ENCODE measurements at regions not wholly inside any gene's neighbourhood (a gene's known extent, or its start where the extent isn't known, plus 50 kb on each side); places are given as distances from the start of the nearest gene placed in this dataset.

DNA sequence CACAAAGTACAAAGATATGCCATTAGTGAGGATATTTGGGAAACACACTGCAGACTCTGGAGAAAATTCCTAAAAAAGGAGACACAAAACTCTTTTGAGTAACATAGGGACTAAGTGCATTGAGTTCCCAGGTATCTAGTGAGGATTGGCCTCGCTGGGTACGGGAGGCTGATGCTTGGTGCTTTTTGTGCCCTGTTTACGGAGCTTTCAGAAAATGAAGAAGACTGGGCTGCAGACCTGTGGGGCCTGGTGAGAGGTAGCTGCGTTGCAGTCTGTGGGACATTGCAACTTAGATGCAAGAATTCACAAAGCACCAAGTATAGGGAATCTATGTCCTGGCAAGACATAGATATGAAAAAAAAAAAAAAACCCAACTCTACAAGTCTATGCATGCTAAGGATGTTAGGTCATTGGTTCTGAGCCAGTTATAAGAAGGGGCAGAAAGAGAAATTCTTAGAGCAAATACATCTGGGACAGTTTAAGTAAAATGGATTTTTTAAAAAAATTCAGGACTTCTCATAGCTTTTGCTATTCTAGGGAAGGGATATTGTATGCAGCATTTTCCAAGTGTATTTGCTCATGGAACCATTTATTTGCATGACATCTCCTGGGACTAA, 156.0 kb downstream of the SLC4A3 start:
- intact Hi-C loops (cut with DNase I): no loop called here
- no peaks in the 10 kb centered on the region for H3K27me3 ChIP-seq
- ATAC-seq (no peak), DNase-seq (no peak)
- no peak overlapping the region for H3K4me3 ChIP-seq
- WGBS, 2 donors: 78 to 83% methylated on average over 4 of the region's 4 CpGs
- H3K27ac ChIP-seq: no peak overlapping the region
- TF ChIP-seq, protein P1, sequence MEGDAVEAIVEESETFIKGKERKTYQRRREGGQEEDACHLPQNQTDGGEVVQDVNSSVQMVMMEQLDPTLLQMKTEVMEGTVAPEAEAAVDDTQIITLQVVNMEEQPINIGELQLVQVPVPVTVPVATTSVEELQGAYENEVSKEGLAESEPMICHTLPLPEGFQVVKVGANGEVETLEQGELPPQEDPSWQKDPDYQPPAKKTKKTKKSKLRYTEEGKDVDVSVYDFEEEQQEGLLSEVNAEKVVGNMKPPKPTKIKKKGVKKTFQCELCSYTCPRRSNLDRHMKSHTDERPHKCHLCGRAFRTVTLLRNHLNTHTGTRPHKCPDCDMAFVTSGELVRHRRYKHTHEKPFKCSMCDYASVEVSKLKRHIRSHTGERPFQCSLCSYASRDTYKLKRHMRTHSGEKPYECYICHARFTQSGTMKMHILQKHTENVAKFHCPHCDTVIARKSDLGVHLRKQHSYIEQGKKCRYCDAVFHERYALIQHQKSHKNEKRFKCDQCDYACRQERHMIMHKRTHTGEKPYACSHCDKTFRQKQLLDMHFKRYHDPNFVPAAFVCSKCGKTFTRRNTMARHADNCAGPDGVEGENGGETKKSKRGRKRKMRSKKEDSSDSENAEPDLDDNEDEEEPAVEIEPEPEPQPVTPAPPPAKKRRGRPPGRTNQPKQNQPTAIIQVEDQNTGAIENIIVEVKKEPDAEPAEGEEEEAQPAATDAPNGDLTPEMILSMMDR (IDR thresholded peaks at IDR 0.05): no peak
- TF ChIP-seq POLR2A (IDR thresholded peaks at IDR 0.05): no peak
- H3K36me3 ChIP-seq (replicated peaks in 1 of 2; ENCODE audit: insufficient read depth in 1 of 2, low read depth in 2 of 2): no peaks in the 10 kb centered on the region
- H3K9me3 ChIP-seq: no peaks in the 10 kb centered on the region
- H3K4me1 ChIP-seq: no peaks in the 10 kb centered on the region

DNA sequence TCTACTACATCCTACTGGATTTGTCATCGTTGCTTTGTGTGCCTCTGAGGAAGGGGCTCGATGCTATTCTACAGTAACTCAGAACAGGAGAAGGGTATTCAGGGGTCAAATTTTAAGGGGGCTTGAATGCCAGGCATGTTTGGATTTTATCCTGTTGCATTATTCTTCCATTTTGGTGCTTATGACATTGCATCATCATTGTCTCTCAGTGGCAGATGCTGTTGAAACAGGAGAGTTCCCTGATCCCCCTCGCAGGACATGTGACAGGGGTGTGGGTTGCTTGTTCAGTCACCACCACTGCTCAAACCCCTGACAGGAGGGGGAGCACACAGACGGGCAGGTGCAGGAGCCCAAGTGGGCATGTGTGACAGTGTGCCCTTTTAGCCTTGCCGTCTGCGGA, 156.7 kb downstream of the SLC4A3 start:
- Histone ChIP-seq H3K9me3 (no peaks in the 10 kb centered on the region), H3K4me1 (no peaks in the 10 kb centered on the region), H3K27ac (no peak overlapping the region), H3K27me3 (no peaks in the 10 kb centered on the region), H3K4me3 (no peak overlapping the region), H3K36me3 (replicated peaks in 1 of 2; ENCODE audit: insufficient read depth in 1 of 2, low read depth in 2 of 2) (no peaks in the 10 kb centered on the region)
- no peak for TF ChIP-seq POLR2A (IDR thresholded peaks at IDR 0.05)
- TF ChIP-seq, protein P1 (IDR thresholded peaks at IDR 0.05): no peak
- DNase-seq (no peak), ATAC-seq (no peak)
- intact Hi-C loops (cut with DNase I): no loop called here
- 69 to 70% methylated on average over 6 of the region's 6 CpGs for WGBS, 2 donors

- ATAC-seq (no peak), DNase-seq (no peak)
- Histone ChIP-seq H3K27me3 (no peaks in the 10 kb centered on the region), H3K36me3 (replicated peaks in 1 of 2; ENCODE audit: insufficient read depth in 1 of 2, low read depth in 2 of 2) (no peaks in the 10 kb centered on the region), H3K4me3 (no peak overlapping the region), H3K4me1 (no peaks in the 10 kb centered on the region), H3K9me3 (no peaks in the 10 kb centered on the region), H3K27ac (no peak overlapping the region)
- TF ChIP-seq POLR2A (IDR thresholded peaks at IDR 0.05): no peak
- TF ChIP-seq, protein P1 (IDR thresholded peaks at IDR 0.05): no peak
- intact Hi-C loops (cut with DNase I): no loop called here
Observed at GRCh38 chr2:219789476-219789875, 162.0 kb downstream of the SLC4A3 start.

GRCh38 chr2:219792446-219792845, 165.0 kb downstream of the SLC4A3 start:
- Histone ChIP-seq H3K27ac (no peak overlapping the region), H3K27me3 (no peaks in the 10 kb centered on the region), H3K4me3 (no peak overlapping the region), H3K4me1 (no peaks in the 10 kb centered on the region), H3K36me3 (replicated peaks in 1 of 2; ENCODE audit: insufficient read depth in 1 of 2, low read depth in 2 of 2) (no peaks in the 10 kb centered on the region), H3K9me3 (no peaks in the 10 kb centered on the region)
- WGBS, 2 donors: 74 to 76% methylated on average over 4 of the region's 4 CpGs
- TF ChIP-seq, protein P1 (IDR thresholded peaks at IDR 0.05): no peak
- no peak for TF ChIP-seq POLR2A (IDR thresholded peaks at IDR 0.05)
- ATAC-seq (no peak), DNase-seq (no peak)
- intact Hi-C loops (cut with DNase I): no loop called here

DNA sequence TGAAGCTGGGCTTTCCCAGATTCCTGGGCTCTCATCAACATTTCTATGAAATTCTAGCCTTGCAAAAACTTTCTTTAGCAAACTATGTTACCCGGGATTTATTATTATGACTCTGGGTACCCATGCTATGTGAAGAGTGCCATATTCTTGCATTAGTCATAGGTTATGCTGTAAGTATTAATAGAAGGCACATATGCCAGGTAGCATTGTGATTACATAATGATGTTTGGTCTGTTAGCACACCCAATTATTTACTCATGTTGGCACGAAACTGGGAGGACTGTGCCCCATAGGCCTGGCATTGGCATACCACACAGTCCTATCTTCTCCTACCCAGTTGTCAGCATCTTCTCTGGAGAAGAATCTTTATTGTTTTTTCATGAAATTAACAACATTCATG, 171.0 kb downstream of the SLC4A3 start:
- TF ChIP-seq, protein P1 (IDR thresholded peaks at IDR 0.05): no peak
- no peak for TF ChIP-seq POLR2A (IDR thresholded peaks at IDR 0.05)
- H3K36me3 ChIP-seq (replicated peaks in 1 of 2; ENCODE audit: insufficient read depth in 1 of 2, low read depth in 2 of 2): no peaks in the 10 kb centered on the region
- no peaks in the 10 kb centered on the region for H3K4me1 ChIP-seq
- 61 to 67% methylated on average over 2 of the region's 2 CpGs for WGBS, 2 donors
- no peaks in the 10 kb centered on the region for H3K27me3 ChIP-seq
- DNase-seq: no peak
- ATAC-seq: no peak
- intact Hi-C loops (cut with DNase I): no loop called here
- H3K27ac ChIP-seq: no peak overlapping the region
- no peak overlapping the region for H3K4me3 ChIP-seq
- H3K9me3 ChIP-seq: no peaks in the 10 kb centered on the region

Measured in body of pancreas (tissue), 4 donors.